ENCODE measurements at regions not wholly inside any gene's neighbourhood (a gene's known extent, or its start where the extent isn't known, plus 50 kb on each side); places are given as distances from the start of the nearest gene placed in this dataset.

DNA sequence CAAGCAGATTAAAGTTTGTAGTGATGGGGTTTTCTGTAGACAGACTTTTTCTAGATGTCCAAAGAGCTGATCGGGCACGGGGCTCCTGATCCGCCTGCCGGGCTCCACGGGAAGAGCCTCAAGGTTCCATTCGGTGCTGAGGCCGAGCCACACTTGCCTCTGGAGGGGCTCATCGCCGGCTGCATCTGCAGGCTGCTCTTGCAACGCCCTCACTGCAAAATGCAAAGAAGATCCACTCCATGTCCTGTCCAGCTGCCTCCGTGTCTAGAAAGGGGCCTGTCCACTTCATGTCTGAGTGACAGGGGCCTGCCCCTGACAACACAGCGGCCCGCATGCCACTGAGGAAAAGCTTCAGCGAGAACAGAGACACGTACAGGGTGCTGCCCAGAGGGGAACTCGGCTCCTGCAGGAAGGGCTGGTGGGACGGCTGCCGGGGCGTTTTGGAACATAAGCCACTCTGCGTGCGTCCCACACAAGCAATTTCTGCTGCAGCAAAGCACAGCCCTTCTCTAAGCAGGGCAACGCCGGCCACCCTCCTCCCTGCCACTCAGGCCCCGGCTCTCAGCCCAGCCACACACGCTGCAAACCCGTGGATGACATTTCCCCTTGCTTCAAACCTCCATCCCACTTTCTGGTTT lies 53.6 kb upstream of the CTDP1 start:
- no peak for DNase-seq (ENCODE audit: low read depth)

GRCh38 chr18:79626905-79627749 lies 52.5 kb upstream of the CTDP1 start:
- no peak for DNase-seq (ENCODE audit: low read depth)

DNA sequence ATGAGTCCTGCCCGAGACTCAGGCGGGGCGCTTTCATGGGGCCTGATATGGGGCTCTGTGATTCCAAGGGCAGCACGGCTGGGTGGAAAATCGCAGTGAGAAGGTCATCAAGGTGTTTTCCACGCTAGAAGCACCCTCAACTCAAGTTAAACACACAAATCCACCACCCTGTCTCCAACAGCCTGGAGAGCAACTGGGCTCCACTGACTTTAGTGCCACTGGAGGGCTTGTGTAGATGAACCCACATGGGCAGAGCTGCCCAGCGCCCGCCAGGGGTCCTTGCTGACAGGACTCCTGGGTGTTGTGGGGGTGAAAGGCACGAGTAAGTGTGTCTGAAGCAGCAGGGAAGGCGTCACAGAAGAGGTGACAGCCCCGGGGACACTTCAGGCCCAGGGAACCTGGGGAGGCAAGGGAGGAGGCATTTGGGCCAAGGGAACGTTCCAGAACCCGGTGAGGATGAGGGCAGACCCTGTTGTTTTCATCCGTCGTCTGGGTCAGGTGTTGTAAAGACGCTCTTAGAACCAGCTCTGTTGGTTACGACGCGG lies 51.8 kb upstream of the CTDP1 start:
- no peak for DNase-seq (ENCODE audit: low read depth)

- DNase-seq (ENCODE audit: low read depth) = no peak
Measured at GRCh38 chr18:79628416-79629248, 51.0 kb upstream of the CTDP1 start.

DNA sequence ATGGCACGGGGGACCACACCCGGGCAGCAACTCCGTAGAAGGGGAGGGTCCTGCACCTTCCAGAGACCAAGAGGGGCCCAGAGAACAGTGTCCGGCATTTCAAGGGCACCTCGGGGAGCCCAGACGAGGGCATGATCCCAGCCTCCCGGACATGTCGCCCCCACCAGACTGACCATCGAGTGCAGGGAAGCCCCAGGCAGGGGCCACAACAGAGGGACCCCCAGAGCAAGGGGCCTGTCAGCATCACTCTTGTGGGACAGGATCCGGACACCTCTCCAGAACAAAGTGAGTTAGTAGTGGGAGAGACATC lies 50.4 kb upstream of the CTDP1 start:
- DNase-seq (ENCODE audit: low read depth) = no peak

GRCh38 chr18:79629606-79630005 lies 50.0 kb upstream of the CTDP1 start:
- DNase-seq (ENCODE audit: low read depth) = no peak

Measured in myocyte (in vitro differentiated cells).